A549 (cell line): ENCODE measurements at regions not wholly inside any gene's neighbourhood (a gene's known extent, or its start where the extent isn't known, plus 50 kb on each side); places are given as distances from the start of the nearest gene placed in this dataset.

Source experiments
- KDM5A ChIP-seq: fragments of 200-600 bp; sonication (generic); IDR thresholded peaks from 2 replicates; pipeline ENCODE4 v1.6.1; 2016; ENCODE audit warnings: antibody characterized with exemption, mild to moderate bottlenecking
- TF ChIP-seq, protein P1 (sequence below): fragments of 450-650 bp; IDR thresholded peaks from 2 replicates; pipeline ENCODE4 v1.6.1; 2014; ENCODE audit warnings: antibody characterized with exemption

DNA sequence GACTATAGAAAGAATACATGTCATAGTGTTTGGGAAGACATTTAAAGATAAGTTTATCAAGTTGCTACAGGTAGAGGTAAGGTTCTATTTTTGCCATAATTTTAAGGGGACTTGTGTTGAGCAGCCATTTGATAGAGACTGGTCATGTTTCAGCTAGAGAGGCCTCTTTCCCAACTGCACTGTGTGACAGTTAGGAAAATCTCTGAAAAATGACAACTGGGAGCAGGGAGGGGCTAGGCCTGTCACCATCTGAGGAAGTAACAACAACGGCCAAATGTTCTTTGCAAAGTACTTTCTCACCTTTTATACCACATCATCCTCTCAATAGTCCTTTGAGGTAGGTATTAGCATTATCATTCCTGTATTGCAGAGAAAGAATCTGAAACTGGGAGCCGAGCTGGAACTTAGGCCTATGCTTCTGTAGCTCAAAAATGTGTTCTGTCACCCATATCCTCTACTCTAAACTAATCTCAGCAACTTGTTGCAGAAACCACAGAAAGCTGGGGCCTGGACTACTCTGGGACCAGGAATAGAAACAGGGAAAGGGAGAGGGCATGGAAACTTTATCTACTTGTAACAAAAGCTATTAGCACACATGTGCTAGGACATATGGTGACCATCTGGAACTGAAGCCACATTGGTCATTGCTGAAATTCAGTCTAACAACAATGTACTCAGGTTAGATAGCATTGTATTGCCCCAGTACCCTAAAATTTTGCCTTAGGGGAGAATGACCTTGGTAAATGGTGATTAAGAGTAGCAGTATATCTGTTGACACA, 198.9 kb downstream of the MID1IP1 start:
- TF ChIP-seq KDM5A = no peak
- TF ChIP-seq, protein P1, sequence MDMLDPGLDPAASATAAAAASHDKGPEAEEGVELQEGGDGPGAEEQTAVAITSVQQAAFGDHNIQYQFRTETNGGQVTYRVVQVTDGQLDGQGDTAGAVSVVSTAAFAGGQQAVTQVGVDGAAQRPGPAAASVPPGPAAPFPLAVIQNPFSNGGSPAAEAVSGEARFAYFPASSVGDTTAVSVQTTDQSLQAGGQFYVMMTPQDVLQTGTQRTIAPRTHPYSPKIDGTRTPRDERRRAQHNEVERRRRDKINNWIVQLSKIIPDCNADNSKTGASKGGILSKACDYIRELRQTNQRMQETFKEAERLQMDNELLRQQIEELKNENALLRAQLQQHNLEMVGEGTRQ = no peak
